BLaER1 treated with 17β-estradiol and CSF1 and Interleukin-3, amounts not matched to agents 10 nM and 100 nM (cell line): ENCODE measurements at regions not wholly inside any gene's neighbourhood (a gene's known extent, or its start where the extent isn't known, plus 50 kb on each side); places are given as distances from the start of the nearest gene placed in this dataset.

Source experiments
- H3K27ac ChIP-seq, 11 experiments: shearing (Covaris generic); formaldehyde crosslinking; 2 replicates each; pipeline ENCODE4 v1.8.1; 2022
- H3K27me3 ChIP-seq, 11 experiments: shearing (Covaris generic); formaldehyde crosslinking; 2 replicates each; pipeline ENCODE4 v1.8.1; 2022
- H3K36me3 ChIP-seq, 11 experiments: shearing (Covaris generic); formaldehyde crosslinking; 2 replicates each; pipeline ENCODE4 v1.8.1; 2022
- H3K4me1 ChIP-seq, 10 experiments: shearing (Covaris generic); formaldehyde crosslinking; 2 replicates each; pipeline ENCODE4 v1.8.1; 2022
- H3K4me2 ChIP-seq, 11 experiments: shearing (Covaris generic); formaldehyde crosslinking; 2 replicates each; pipeline ENCODE4 v1.8.1; 2022
- H3K4me3 ChIP-seq, 10 experiments: shearing (Covaris generic); formaldehyde crosslinking; 2 replicates each; pipeline ENCODE4 v1.8.1; 2022
- H3K9ac ChIP-seq, 11 experiments: shearing (Covaris generic); formaldehyde crosslinking; 2 replicates each; pipeline ENCODE4 v1.8.1; 2022
- H3K9me3 ChIP-seq, 11 experiments: shearing (Covaris generic); formaldehyde crosslinking; replicated peaks in 1 of 11; 2 replicates each; pipeline ENCODE4 v1.8.1; 2022
- H4K20me1 ChIP-seq, 11 experiments: shearing (Covaris generic); formaldehyde crosslinking; 2 replicates each; pipeline ENCODE4 v1.8.1; 2022
- Cebpa-rat ChIP-seq, 11 experiments: shearing (Covaris generic); IDR thresholded peaks; 2 replicates each; pipeline ENCODE4 v1.8.1; 2022

GRCh38 chr13:40235160-40235796 is 431.2 kb downstream of the FOXO1 start:
- H3K36me3 ChIP-seq, result no peaks in the 10 kb centered on the region
- peaks cover 0 to 23% (median 7%) of the 10 kb centered on the region in 11 experiments; a peak in 11 of 22 replicates for H3K9me3 ChIP-seq
- no peaks in the 10 kb centered on the region for H3K27me3 ChIP-seq
- no peak for TF ChIP-seq Cebpa-rat (IDR thresholded peaks at IDR 0.05)
- H3K9ac ChIP-seq, result no peak overlapping the region
- no peak overlapping the region for H3K4me3 ChIP-seq
- H4K20me1 ChIP-seq, result no peaks in the 10 kb centered on the region
- no peak overlapping the region for H3K27ac ChIP-seq
- H3K4me2 ChIP-seq, result no peak overlapping the region
- peaks cover 0 to 11% (median 2%) of the 10 kb centered on the region in 10 experiments; a peak in 6 of 20 replicates for H3K4me1 ChIP-seq

- Histone ChIP-seq H3K4me2 (no peak overlapping the region), H3K27ac (no peak overlapping the region), H3K4me1 (no peaks in the 10 kb centered on the region), H3K27me3 (no peaks in the 10 kb centered on the region), H3K9ac (no peak overlapping the region), H4K20me1 (no peaks in the 10 kb centered on the region), H3K4me3 (no peak overlapping the region), H3K9me3 (peaks cover 0 to 23% (median 7%) of the 10 kb centered on the region in 11 experiments; a peak in 9 of 22 replicates), H3K36me3 (no peaks in the 10 kb centered on the region)
- no peak for TF ChIP-seq Cebpa-rat (IDR thresholded peaks at IDR 0.05)
These were observed 429.8 kb downstream of the FOXO1 start for GRCh38 chr13:40236566-40237168.

GRCh38 chr13:40238761-40239160 is 427.7 kb downstream of the FOXO1 start:
- Histone ChIP-seq H3K27me3 (no peaks in the 10 kb centered on the region), H3K4me2 (no peak overlapping the region), H3K4me1 (no peaks in the 10 kb centered on the region), H3K27ac (no peak overlapping the region), H3K36me3 (no peaks in the 10 kb centered on the region), H3K4me3 (no peak overlapping the region), H4K20me1 (no peaks in the 10 kb centered on the region), H3K9ac (no peak overlapping the region), H3K9me3 (peaks cover 0 to 23% (median 7%) of the 10 kb centered on the region in 11 experiments; a peak in 9 of 22 replicates)
- no peak for TF ChIP-seq Cebpa-rat (IDR thresholded peaks at IDR 0.05)

DNA sequence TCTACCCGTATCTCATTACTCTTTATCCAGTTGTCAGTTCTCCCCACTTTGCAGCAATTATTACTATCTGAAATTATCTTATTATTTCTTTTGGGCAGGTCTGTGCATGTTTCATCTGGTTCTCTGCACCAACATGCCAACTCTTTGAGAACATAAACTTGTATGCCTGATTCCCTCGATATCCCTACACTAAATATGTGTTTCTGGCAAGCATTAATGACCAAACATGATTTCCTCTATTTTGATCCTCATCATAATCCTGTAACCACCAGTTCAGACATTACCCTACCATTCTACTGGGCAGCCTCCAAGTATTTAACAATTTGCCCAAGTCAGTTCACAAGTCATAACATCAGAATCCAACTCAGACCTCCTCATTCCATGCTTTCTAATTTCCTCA is 426.1 kb downstream of the FOXO1 start:
- H3K4me3 ChIP-seq, result no peak overlapping the region
- no peaks in the 10 kb centered on the region for H3K27me3 ChIP-seq
- no peaks in the 10 kb centered on the region for H3K4me1 ChIP-seq
- H3K9me3 ChIP-seq, result peaks cover 0 to 23% (median 7%) of the 10 kb centered on the region in 11 experiments; a peak in 9 of 22 replicates
- H4K20me1 ChIP-seq, result no peaks in the 10 kb centered on the region
- H3K4me2 ChIP-seq, result no peak overlapping the region
- no peaks in the 10 kb centered on the region for H3K36me3 ChIP-seq
- no peak overlapping the region for H3K9ac ChIP-seq
- no peak overlapping the region for H3K27ac ChIP-seq
- no peak for TF ChIP-seq Cebpa-rat (IDR thresholded peaks at IDR 0.05)

DNA sequence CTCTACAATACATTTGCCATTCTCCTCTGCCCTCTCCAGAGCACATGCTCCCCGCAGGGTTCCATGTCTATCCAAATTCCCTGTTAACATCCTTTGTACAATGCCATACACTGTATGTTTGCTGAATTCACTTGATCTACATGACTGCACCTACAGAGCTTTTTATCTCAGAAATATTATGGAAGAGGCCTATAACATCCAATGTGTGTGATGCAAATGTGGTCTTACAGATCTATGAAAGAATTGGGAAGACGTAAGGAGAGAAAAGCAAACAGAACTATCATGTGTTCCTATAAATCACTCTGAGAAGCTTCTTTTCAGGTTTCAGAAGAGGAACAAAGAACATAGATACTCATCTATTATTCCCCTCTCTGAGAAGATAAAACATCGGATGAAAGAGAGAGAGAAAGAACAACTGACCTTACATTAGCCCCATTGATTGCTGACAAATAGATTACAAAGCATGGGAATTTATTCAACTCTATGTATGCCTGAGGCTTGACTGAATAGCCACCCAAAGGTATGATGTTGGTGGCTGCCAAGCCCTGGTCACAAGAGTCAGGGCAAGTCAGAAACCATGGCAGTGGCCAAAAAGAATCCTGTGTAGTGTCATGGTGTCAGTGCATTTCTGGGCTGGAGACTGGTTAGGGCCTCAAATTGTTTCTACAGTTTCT is 425.2 kb downstream of the FOXO1 start:
- no peaks in the 10 kb centered on the region for H4K20me1 ChIP-seq
- H3K27me3 ChIP-seq, result no peaks in the 10 kb centered on the region
- peaks cover 0 to 18% (median 7%) of the 10 kb centered on the region in 11 experiments; a peak in 8 of 22 replicates for H3K9me3 ChIP-seq
- TF ChIP-seq Cebpa-rat (IDR thresholded peaks at IDR 0.05), result no peak
- H3K9ac ChIP-seq, result no peak overlapping the region
- H3K27ac ChIP-seq, result no peak overlapping the region
- H3K4me2 ChIP-seq, result no peak overlapping the region
- H3K36me3 ChIP-seq, result no peaks in the 10 kb centered on the region
- 0 out of 20 replicates have a peak, but pooled peaks cover 0 to 3% (median 0%) of the 10 kb centered on the region in 10 experiments for H3K4me1 ChIP-seq
- H3K4me3 ChIP-seq, result no peak overlapping the region

GRCh38 chr13:40243047-40243446 is 423.4 kb downstream of the FOXO1 start:
- no peaks in the 10 kb centered on the region for H3K36me3 ChIP-seq
- H3K4me2 ChIP-seq, result no peak overlapping the region
- peaks cover 0 to 10% (median 2%) of the 10 kb centered on the region in 11 experiments; a peak in 7 of 22 replicates for H3K9me3 ChIP-seq
- no peaks in the 10 kb centered on the region for H3K27me3 ChIP-seq
- no peak for TF ChIP-seq Cebpa-rat (IDR thresholded peaks at IDR 0.05)
- no peaks in the 10 kb centered on the region for H4K20me1 ChIP-seq
- no peak overlapping the region for H3K4me3 ChIP-seq
- H3K27ac ChIP-seq, result no peak overlapping the region
- 0 out of 20 replicates have a peak, but pooled peaks cover 0 to 3% (median 0%) of the 10 kb centered on the region in 10 experiments for H3K4me1 ChIP-seq
- H3K9ac ChIP-seq, result no peak overlapping the region

- H3K4me1 ChIP-seq, result 0 out of 20 replicates have a peak, but pooled peaks cover 0 to 3% (median 0%) of the 10 kb centered on the region in 10 experiments
- no peaks in the 10 kb centered on the region for H3K27me3 ChIP-seq
- H4K20me1 ChIP-seq, result no peaks in the 10 kb centered on the region
- peaks cover 0 to 9% (median 0%) of the 10 kb centered on the region in 11 experiments; a peak in 3 of 22 replicates for H3K9me3 ChIP-seq
- H3K9ac ChIP-seq, result no peak overlapping the region
- no peak overlapping the region for H3K27ac ChIP-seq
- no peak overlapping the region for H3K4me2 ChIP-seq
- TF ChIP-seq Cebpa-rat (IDR thresholded peaks at IDR 0.05), result no peak
- H3K4me3 ChIP-seq, result no peak overlapping the region
- H3K36me3 ChIP-seq, result no peaks in the 10 kb centered on the region
These were observed 422.5 kb downstream of the FOXO1 start for GRCh38 chr13:40243982-40244381.

- Histone ChIP-seq H3K4me3 (no peak overlapping the region), H3K4me2 (no peak overlapping the region), H3K27me3 (no peaks in the 10 kb centered on the region), H3K9me3 (peaks cover 0 to 19% (median 7%) of the 10 kb centered on the region in 11 experiments; a peak in 9 of 22 replicates), H3K9ac (no peak overlapping the region), H4K20me1 (no peaks in the 10 kb centered on the region), H3K4me1 (0 out of 20 replicates have a peak, but pooled peaks cover 0 to 3% (median 0%) of the 10 kb centered on the region in 10 experiments), H3K36me3 (no peaks in the 10 kb centered on the region), H3K27ac (no peak overlapping the region)
- TF ChIP-seq Cebpa-rat (IDR thresholded peaks at IDR 0.05), result no peak
These were observed 420.9 kb downstream of the FOXO1 start for GRCh38 chr13:40245567-40245966.

GRCh38 chr13:40247845-40248244 is 418.6 kb downstream of the FOXO1 start:
- no peaks in the 10 kb centered on the region for H4K20me1 ChIP-seq
- H3K9ac ChIP-seq, result no peak overlapping the region
- H3K4me2 ChIP-seq, result no peak overlapping the region
- no peaks in the 10 kb centered on the region for H3K36me3 ChIP-seq
- no peak overlapping the region for H3K4me3 ChIP-seq
- H3K9me3 ChIP-seq, result peaks cover 0 to 19% (median 7%) of the 10 kb centered on the region in 11 experiments; a peak in 9 of 22 replicates
- H3K27me3 ChIP-seq, result no peaks in the 10 kb centered on the region
- no peak overlapping the region for H3K27ac ChIP-seq
- H3K4me1 ChIP-seq, result peaks cover 0 to 8% (median 0%) of the 10 kb centered on the region in 10 experiments; a peak in 1 of 20 replicates
- no peak for TF ChIP-seq Cebpa-rat (IDR thresholded peaks at IDR 0.05)
